ENCODE measurements at regions not wholly inside any gene's neighbourhood (a gene's known extent, or its start where the extent isn't known, plus 50 kb on each side); places are given as distances from the start of the nearest gene placed in this dataset.

GRCh38 chr5:175328687-175329086 lies 115.3 kb downstream of the DRD1 start:
- TF ChIP-seq CTCF (conservative IDR thresholded peaks at IDR 0.05; ENCODE audit: low read depth, low read length) (no peak), EZH2 (IDR thresholded peaks at IDR 0.05; ENCODE audit: borderline replicate concordance, low read depth, low read length, poor library complexity, severe bottlenecking) (no peak)

All from A673 (cell line).